ACC112 (cell line): ENCODE measurements at regions not wholly inside any gene's neighbourhood (a gene's known extent, or its start where the extent isn't known, plus 50 kb on each side); places are given as distances from the start of the nearest gene placed in this dataset.

Experiments used
- H2AFZ ChIP-seq: fragments of 200-600 bp; sonication (generic); one replicate; pipeline ENCODE4 v1.6.0; 2017; ENCODE audit warnings: antibody characterized with exemption, low read length; ENCODE audit not compliant: unreplicated experiment
- H3K27ac ChIP-seq: fragments of 200-600 bp; sonication (generic); 2 replicates; pipeline ENCODE4 v1.5.1; 2014; ENCODE audit warnings: low read depth, mild to moderate bottlenecking, antibody characterized with exemption, low read length, moderate library complexity
- H3K27me3 ChIP-seq: fragments of 200-600 bp; sonication (generic); 2 replicates; pipeline ENCODE4 v1.6.1; 2014; ENCODE audit warnings: mild to moderate bottlenecking, antibody characterized with exemption, low read length, moderate library complexity, mixed read lengths; ENCODE audit not compliant: insufficient read depth
- H3K36me3 ChIP-seq: fragments of 200-600 bp; sonication (generic); 2 replicates; pipeline ENCODE4 v1.6.1; 2016; ENCODE audit warnings: mild to moderate bottlenecking, antibody characterized with exemption, low read length, moderate library complexity, mixed read lengths; ENCODE audit not compliant: insufficient read depth
- H3K4me1 ChIP-seq: fragments of 200-600 bp; sonication (generic); one replicate; pipeline ENCODE4 v1.6.1; 2016; ENCODE audit warnings: low read length, mixed read lengths; ENCODE audit not compliant: insufficient read depth, unreplicated experiment, control insufficient read depth
- H3K4me3 ChIP-seq: fragments of 200-600 bp; sonication (generic); 2 replicates; pipeline ENCODE4 v1.5.1; 2014; ENCODE audit warnings: mild to moderate bottlenecking, low read depth, low read length
- H3K79me2 ChIP-seq: fragments of 200-600 bp; sonication (generic); one replicate; pipeline ENCODE4 v1.6.0; 2016; ENCODE audit warnings: low read length; ENCODE audit not compliant: control insufficient read depth, unreplicated experiment, insufficient read depth

DNA sequence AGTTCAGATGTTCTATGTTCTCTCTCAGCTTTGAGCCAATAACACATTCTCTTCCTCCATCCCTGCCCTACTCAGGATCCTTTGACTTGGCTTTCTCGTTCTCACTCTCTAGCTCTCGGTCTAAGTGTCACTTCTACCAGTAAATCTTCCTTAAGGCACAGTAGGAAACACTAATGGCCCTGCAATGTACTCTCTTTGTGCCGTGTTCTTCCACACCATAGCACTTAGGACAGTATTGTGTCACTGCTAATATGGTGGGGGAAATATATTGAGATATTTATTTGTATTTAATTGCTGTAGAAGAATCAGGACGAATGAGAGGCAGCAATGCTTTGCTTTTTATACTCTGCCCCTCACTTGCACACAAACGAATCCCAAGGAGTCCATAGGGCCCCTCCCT lies 493.1 kb downstream of the SHISA9 start:
- no peaks in the 10 kb centered on the region for H3K27me3 ChIP-seq
- no peaks in the 10 kb centered on the region for H3K4me1 ChIP-seq
- H3K4me3 ChIP-seq = no peak overlapping the region
- H3K79me2 ChIP-seq = no peaks in the 10 kb centered on the region
- no peak overlapping the region for H2AFZ ChIP-seq
- H3K36me3 ChIP-seq = no peaks in the 10 kb centered on the region
- no peak overlapping the region for H3K27ac ChIP-seq

DNA sequence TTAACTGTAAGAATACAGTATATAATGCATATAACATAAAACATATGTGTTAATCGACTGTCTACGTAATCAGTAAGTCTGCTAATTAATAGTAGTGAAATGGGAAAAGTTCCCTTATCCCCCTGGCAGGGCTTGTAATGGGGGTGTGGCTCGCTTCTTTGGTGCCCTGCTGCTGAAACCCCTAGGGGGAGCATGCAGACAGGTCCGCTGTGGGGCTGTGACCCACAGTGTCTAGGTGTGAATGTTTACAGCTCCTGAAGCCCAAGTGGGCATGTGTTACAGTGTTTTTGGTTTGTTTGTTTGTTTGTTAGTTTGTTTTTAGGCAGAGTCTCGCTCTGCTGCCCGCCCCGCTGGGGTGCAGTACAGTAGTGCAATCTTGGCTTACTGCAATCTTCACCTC lies 495.7 kb downstream of the SHISA9 start:
- Histone ChIP-seq H3K36me3 (no peaks in the 10 kb centered on the region), H2AFZ (no peak overlapping the region), H3K4me3 (no peak overlapping the region), H3K27me3 (no peaks in the 10 kb centered on the region), H3K79me2 (no peaks in the 10 kb centered on the region), H3K27ac (no peak overlapping the region), H3K4me1 (no peaks in the 10 kb centered on the region)

DNA sequence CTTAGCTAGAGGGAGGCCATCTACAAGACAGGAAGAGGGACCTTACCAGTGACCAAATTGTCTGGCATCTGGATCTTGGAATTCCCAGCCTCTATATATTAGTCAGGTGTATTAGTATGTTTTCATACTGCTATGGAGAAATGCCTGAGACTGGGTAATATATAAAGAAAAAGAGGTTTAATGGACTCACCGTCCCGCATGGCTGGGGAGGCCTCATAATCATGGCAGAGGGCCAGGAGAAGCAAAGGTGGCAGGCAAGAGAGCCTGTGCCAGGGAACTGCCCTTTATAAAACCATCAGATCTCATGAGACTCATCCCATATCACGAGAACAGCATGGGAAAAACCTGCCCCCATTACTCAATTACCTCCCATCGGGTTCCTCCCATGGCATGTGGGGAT lies 500.2 kb downstream of the SHISA9 start:
- H2AFZ ChIP-seq = no peak overlapping the region
- H3K79me2 ChIP-seq = no peaks in the 10 kb centered on the region
- H3K36me3 ChIP-seq = no peaks in the 10 kb centered on the region
- H3K4me1 ChIP-seq = no peaks in the 10 kb centered on the region
- no peak overlapping the region for H3K27ac ChIP-seq
- H3K4me3 ChIP-seq = no peak overlapping the region
- H3K27me3 ChIP-seq = no peaks in the 10 kb centered on the region

DNA sequence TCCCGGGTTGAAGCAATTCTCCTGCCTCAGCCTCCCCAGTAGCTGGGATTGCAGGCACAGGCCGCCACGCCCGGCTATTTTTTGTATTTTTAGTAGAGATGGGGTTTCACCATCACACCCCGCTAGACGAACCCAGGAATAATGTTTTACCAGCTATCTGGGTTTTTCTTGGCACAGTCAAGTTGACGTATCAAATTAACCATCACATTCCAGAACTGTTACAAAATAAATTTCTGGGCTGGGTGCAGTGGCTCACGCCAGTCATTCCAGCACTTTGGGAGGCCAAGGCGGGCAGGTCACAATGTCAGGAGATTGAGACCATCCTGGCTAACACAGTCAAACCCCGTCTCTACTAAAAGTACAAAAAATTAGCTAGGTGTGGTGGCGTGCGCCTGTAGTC lies 501.2 kb downstream of the SHISA9 start:
- Histone ChIP-seq H2AFZ (no peak overlapping the region), H3K27me3 (no peaks in the 10 kb centered on the region), H3K79me2 (no peaks in the 10 kb centered on the region), H3K4me1 (no peaks in the 10 kb centered on the region), H3K27ac (no peak overlapping the region), H3K4me3 (no peak overlapping the region), H3K36me3 (no peaks in the 10 kb centered on the region)

DNA sequence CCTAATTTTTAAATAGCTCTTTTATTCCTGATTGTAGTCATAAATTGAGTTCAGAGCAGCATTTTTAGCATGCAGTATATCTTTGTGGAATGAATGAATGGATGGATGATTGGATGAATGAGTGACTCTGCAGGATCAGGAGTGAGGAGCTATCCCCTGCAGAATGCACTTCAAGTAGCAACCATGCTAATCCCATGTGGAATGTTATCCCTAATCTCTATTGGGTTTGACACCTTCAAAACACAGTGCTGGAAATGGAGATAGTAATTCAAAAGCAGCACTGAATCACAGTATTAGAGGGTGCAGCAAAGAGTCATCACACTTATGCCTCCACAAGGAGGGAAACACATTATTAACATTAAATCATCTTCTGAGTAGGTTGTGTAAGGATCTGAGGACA lies 501.9 kb downstream of the SHISA9 start:
- no peak overlapping the region for H2AFZ ChIP-seq
- H3K4me3 ChIP-seq = no peak overlapping the region
- no peaks in the 10 kb centered on the region for H3K27me3 ChIP-seq
- H3K79me2 ChIP-seq = no peaks in the 10 kb centered on the region
- no peaks in the 10 kb centered on the region for H3K36me3 ChIP-seq
- no peaks in the 10 kb centered on the region for H3K4me1 ChIP-seq
- no peak overlapping the region for H3K27ac ChIP-seq

DNA sequence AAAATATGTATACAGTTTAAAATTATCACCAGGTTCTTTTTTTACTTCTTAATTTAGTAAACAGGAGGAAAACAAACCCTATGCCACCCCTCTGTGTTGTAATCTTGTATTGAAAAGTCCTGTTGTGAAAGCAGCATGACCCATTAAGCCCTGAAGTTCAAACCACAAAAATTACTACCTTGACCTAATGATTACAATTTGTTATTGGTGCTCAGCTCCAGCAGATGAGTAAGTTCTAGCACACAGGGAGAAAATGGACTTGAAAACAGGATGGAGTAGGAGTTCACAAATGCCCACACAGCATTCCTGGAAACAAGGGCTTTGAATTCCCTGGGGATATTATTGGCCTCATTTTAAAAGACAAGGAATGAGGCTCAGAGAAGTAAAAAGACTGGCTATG lies 505.8 kb upstream of the ERCC4 start:
- H2AFZ ChIP-seq = no peak overlapping the region
- no peaks in the 10 kb centered on the region for H3K79me2 ChIP-seq
- H3K4me1 ChIP-seq = no peaks in the 10 kb centered on the region
- no peaks in the 10 kb centered on the region for H3K36me3 ChIP-seq
- H3K4me3 ChIP-seq = no peak overlapping the region
- H3K27ac ChIP-seq = no peak overlapping the region
- H3K27me3 ChIP-seq = no peaks in the 10 kb centered on the region

DNA sequence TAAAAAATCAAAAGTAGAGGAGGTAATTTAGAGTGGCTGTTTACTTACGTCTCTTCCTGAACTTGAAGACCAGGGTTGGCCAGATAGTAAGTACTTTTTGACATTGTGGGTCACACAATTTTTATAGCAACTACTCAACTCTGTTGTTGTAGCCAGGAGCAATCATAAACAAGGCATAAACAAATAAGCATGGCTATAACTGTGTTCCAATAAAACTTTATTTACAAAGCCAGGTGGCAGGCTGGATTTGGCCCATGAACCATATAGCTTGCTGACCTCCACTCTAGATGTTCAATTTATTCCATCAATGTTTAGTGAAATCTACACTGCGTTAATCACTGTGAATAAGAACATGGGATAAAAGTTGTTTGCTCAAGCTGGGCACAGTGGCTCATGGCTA lies 500.4 kb upstream of the ERCC4 start:
- H3K36me3 ChIP-seq = no peaks in the 10 kb centered on the region
- no peak overlapping the region for H2AFZ ChIP-seq
- H3K4me1 ChIP-seq = no peaks in the 10 kb centered on the region
- no peaks in the 10 kb centered on the region for H3K79me2 ChIP-seq
- no peak overlapping the region for H3K27ac ChIP-seq
- no peaks in the 10 kb centered on the region for H3K27me3 ChIP-seq
- no peak overlapping the region for H3K4me3 ChIP-seq

DNA sequence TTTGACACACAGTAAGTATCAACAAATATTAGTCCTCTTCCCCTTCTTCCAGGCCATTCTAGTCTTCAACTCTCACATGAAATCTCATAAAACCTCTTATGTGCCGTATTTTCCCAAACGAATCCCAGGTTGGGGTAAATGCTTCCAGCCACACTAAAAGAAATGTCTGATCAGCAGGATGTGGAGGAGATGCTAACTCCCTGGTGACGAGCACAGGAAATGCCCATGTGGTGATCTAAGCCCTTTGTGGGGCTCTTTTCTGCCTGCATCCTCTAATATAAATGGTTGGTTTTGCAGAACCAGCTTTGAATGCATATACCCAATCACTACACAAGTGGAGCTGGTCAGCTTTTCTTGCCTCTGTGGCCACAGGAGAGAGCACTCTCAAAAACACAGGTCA lies 498.2 kb upstream of the ERCC4 start:
- H3K4me3 ChIP-seq = no peak overlapping the region

DNA sequence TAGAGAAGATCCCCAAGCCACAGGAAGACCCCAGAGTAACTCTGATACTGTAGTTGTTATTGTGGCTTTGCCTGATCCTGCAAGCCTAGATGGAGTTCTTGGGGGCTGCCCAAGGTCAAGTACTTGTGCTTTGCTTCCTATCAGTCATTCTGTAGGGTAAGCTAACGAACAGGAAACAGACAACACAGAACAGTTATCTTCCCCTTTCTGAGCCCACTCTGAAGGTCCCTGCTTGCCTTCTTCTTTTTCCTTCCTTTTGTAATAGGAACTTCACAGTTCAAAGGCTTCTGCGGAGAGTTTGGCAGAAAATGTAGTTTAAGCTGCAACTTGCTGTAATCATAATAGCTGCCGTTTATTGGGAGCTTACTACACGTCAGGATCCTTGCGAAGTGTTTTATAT lies 494.1 kb upstream of the ERCC4 start:
- Histone ChIP-seq H3K79me2 (no peaks in the 10 kb centered on the region), H3K36me3 (no peaks in the 10 kb centered on the region), H3K27ac (no peak overlapping the region), H3K4me3 (no peak overlapping the region), H2AFZ (no peak overlapping the region), H3K4me1 (no peaks in the 10 kb centered on the region), H3K27me3 (no peaks in the 10 kb centered on the region)

More for the DNA sequence above, 498.2 kb upstream of the ERCC4 start:
- H3K79me2 ChIP-seq = no peaks in the 10 kb centered on the region
- H3K4me1 ChIP-seq = no peaks in the 10 kb centered on the region
- no peaks in the 10 kb centered on the region for H3K27me3 ChIP-seq
- no peaks in the 10 kb centered on the region for H3K36me3 ChIP-seq
- H2AFZ ChIP-seq = no peak overlapping the region
- H3K27ac ChIP-seq = no peak overlapping the region

DNA sequence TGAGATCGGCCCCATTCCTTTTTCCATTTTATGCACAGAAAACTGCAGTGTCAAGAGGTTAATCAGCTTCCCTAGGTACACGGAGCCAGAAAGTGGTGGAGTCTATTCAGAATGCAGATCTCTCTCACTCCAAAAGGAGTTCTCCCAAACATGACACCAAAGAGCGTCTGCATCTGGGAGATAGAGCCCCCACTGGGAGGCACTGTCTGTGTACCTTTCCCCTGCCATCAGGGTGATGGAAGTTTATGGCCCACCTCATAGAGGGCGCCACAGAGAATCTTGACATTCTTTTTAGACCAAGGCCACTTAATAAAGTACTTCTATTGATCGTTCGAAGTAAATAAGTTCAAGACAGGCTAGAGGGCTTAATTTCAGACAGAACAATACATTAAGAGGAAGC lies 493.7 kb upstream of the ERCC4 start:
- no peak overlapping the region for H3K27ac ChIP-seq
- H3K4me1 ChIP-seq = no peaks in the 10 kb centered on the region
- no peaks in the 10 kb centered on the region for H3K36me3 ChIP-seq

DNA sequence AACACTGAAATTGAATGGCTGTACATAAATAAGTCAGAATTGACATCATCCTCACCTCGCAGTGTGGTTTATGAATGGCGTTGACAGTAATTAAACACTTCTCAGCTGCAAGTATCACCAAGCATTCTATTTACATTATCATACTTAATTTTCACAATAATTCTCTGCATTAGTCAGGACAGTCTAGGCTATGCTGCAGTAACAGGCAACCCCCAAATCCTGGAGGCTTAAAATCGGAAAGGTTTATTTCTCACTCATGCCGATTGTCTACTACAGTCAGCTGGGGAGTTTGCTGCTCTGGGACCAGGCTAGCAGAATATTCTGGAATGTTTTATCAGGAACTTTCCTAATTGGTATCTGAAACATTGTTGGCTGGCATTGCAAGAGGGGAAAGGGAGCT lies 493.2 kb upstream of the ERCC4 start:
- Histone ChIP-seq H3K4me1 (no peaks in the 10 kb centered on the region), H2AFZ (no peak overlapping the region), H3K27me3 (no peaks in the 10 kb centered on the region), H3K79me2 (no peaks in the 10 kb centered on the region), H3K4me3 (no peak overlapping the region), H3K27ac (no peak overlapping the region), H3K36me3 (no peaks in the 10 kb centered on the region)

More for the DNA sequence above, 493.7 kb upstream of the ERCC4 start:
- H3K27me3 ChIP-seq = no peaks in the 10 kb centered on the region
- H2AFZ ChIP-seq = no peak overlapping the region
- H3K4me3 ChIP-seq = no peak overlapping the region
- no peaks in the 10 kb centered on the region for H3K79me2 ChIP-seq

DNA sequence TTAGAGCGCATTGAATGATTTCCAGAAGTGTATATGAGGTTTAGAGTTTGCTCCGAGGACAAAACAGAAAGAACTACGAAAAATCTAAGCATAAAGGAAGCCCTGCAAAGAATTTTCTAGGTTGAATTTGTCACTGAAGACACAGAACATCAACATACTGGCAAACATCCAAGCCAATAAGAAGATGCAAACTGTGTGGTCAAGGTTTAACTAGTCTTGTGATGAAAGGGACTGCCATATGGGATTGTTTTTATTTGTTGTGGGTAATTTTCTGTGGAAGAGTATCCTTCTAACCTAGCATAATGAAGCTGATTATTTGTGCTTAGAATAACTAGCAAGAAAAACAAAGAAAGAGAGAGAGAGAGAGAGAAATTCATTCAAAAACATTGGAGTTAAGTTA lies 492.0 kb upstream of the ERCC4 start:
- H3K27ac ChIP-seq = no peak overlapping the region
- H2AFZ ChIP-seq = no peak overlapping the region
- H3K36me3 ChIP-seq = no peaks in the 10 kb centered on the region
- no peak overlapping the region for H3K4me3 ChIP-seq
- H3K79me2 ChIP-seq = no peaks in the 10 kb centered on the region
- H3K4me1 ChIP-seq = no peaks in the 10 kb centered on the region
- H3K27me3 ChIP-seq = no peaks in the 10 kb centered on the region
